ENCODE measurements at regions not wholly inside any gene's neighbourhood (a gene's known extent, or its start where the extent isn't known, plus 50 kb on each side); places are given as distances from the start of the nearest gene placed in this dataset.

GRCh38 chr2:107589079-107589491 is 237.6 kb upstream of the RGPD4 start:
- Histone ChIP-seq H3K9ac (no peak overlapping the region), H3K27ac (no peak overlapping the region), H3K9me3 (replicated peaks in 1 of 11) (peaks cover 0 to 6% (median 0%) of the 10 kb centered on the region in 11 experiments; a peak in 1 of 22 replicates), H3K4me3 (no peak overlapping the region), H3K36me3 (no peaks in the 10 kb centered on the region), H4K20me1 (no peaks in the 10 kb centered on the region), H3K27me3 (no peaks in the 10 kb centered on the region), H3K4me2 (peak overlapping the region in 4 of 11 experiments; percentile 6 to 25 (median 16); a peak in 2 of 22 replicates), H3K4me1 (peaks cover 19 to 48% (median 35%) of the 10 kb centered on the region in 10 experiments)
- no peak for TF ChIP-seq Cebpa-rat (IDR thresholded peaks at IDR 0.05)

GRCh38 chr2:107591561-107592279 is 235.0 kb upstream of the RGPD4 start:
- TF ChIP-seq Cebpa-rat (IDR thresholded peaks at IDR 0.05), result no peak
- peaks cover 19 to 48% (median 32%) of the 10 kb centered on the region in 10 experiments for H3K4me1 ChIP-seq
- H3K9ac ChIP-seq, result peak overlapping the region in 1 of 11 experiments; percentile 18; a peak in 1 of 22 replicates
- peaks cover 0 to 6% (median 0%) of the 10 kb centered on the region in 11 experiments; a peak in 1 of 22 replicates for H3K9me3 ChIP-seq (replicated peaks in 1 of 11)
- no peaks in the 10 kb centered on the region for H4K20me1 ChIP-seq
- H3K4me3 ChIP-seq, result 0 out of 20 replicates have a peak overlapping the region, but pooled peaks of 1 of the 10 experiments have one; percentile 1
- peak overlapping the region; percentile 2 to 53 (median 34); a peak in 16 of 22 replicates for H3K27ac ChIP-seq
- peak overlapping the region; percentile 57 to 83 (median 64) for H3K4me2 ChIP-seq
- H3K36me3 ChIP-seq, result no peaks in the 10 kb centered on the region
- no peaks in the 10 kb centered on the region for H3K27me3 ChIP-seq

GRCh38 chr2:107592280-107592624 is 234.4 kb upstream of the RGPD4 start:
- Histone ChIP-seq H3K27me3 (no peaks in the 10 kb centered on the region), H3K4me1 (peaks cover 19 to 48% (median 32%) of the 10 kb centered on the region in 10 experiments), H4K20me1 (no peaks in the 10 kb centered on the region), H3K9me3 (replicated peaks in 1 of 11) (peaks cover 0 to 6% (median 0%) of the 10 kb centered on the region in 11 experiments; a peak in 1 of 22 replicates), H3K4me2 (peak overlapping the region; percentile 57 to 83 (median 64)), H3K36me3 (no peaks in the 10 kb centered on the region), H3K9ac (peak overlapping the region in 1 of 11 experiments; percentile 18; a peak in 1 of 22 replicates), H3K4me3 (0 out of 20 replicates have a peak overlapping the region, but pooled peaks of 1 of the 10 experiments have one; percentile 1), H3K27ac (peak overlapping the region; percentile 2 to 53 (median 38); a peak in 16 of 22 replicates)
- TF ChIP-seq Cebpa-rat (IDR thresholded peaks at IDR 0.05), result no peak

GRCh38 chr2:107595285-107595684 is 231.4 kb upstream of the RGPD4 start:
- Histone ChIP-seq H3K4me1 (peaks cover 17 to 28% (median 21%) of the 10 kb centered on the region in 10 experiments), H4K20me1 (no peaks in the 10 kb centered on the region), H3K27me3 (no peaks in the 10 kb centered on the region), H3K27ac (no peak overlapping the region), H3K9me3 (replicated peaks in 1 of 11) (peaks cover 0 to 6% (median 0%) of the 10 kb centered on the region in 11 experiments; a peak in 1 of 22 replicates), H3K4me2 (no peak overlapping the region), H3K36me3 (no peaks in the 10 kb centered on the region), H3K4me3 (no peak overlapping the region), H3K9ac (no peak overlapping the region)
- no peak for TF ChIP-seq Cebpa-rat (IDR thresholded peaks at IDR 0.05)

GRCh38 chr2:107595749-107596148 is 230.9 kb upstream of the RGPD4 start:
- Histone ChIP-seq H3K4me2 (no peak overlapping the region), H3K9me3 (replicated peaks in 1 of 11) (peaks cover 0 to 6% (median 0%) of the 10 kb centered on the region in 11 experiments; a peak in 1 of 22 replicates), H3K27ac (no peak overlapping the region), H3K4me1 (peaks cover 17 to 24% (median 20%) of the 10 kb centered on the region in 10 experiments), H3K27me3 (no peaks in the 10 kb centered on the region), H3K4me3 (no peak overlapping the region), H4K20me1 (no peaks in the 10 kb centered on the region), H3K36me3 (no peaks in the 10 kb centered on the region), H3K9ac (no peak overlapping the region)
- TF ChIP-seq Cebpa-rat (IDR thresholded peaks at IDR 0.05), result no peak

- no peak overlapping the region for H3K4me2 ChIP-seq
- H3K27ac ChIP-seq, result no peak overlapping the region
- peaks cover 0 to 6% (median 0%) of the 10 kb centered on the region in 11 experiments; a peak in 1 of 22 replicates for H3K9me3 ChIP-seq (replicated peaks in 1 of 11)
- no peaks in the 10 kb centered on the region for H4K20me1 ChIP-seq
- no peak overlapping the region for H3K4me3 ChIP-seq
- no peaks in the 10 kb centered on the region for H3K36me3 ChIP-seq
- H3K27me3 ChIP-seq, result no peaks in the 10 kb centered on the region
- TF ChIP-seq Cebpa-rat (IDR thresholded peaks at IDR 0.05), result no peak
- no peak overlapping the region for H3K9ac ChIP-seq
- peaks cover 3 to 8% (median 6%) of the 10 kb centered on the region in 10 experiments for H3K4me1 ChIP-seq
These were observed 229.2 kb upstream of the RGPD4 start for GRCh38 chr2:107597507-107597906.

- Histone ChIP-seq H3K27ac (no peak overlapping the region), H3K4me1 (no peaks in the 10 kb centered on the region), H3K4me3 (no peak overlapping the region), H3K27me3 (no peaks in the 10 kb centered on the region), H3K9me3 (replicated peaks in 1 of 11) (no peaks in the 10 kb centered on the region), H3K9ac (no peak overlapping the region), H4K20me1 (no peaks in the 10 kb centered on the region), H3K4me2 (no peak overlapping the region), H3K36me3 (no peaks in the 10 kb centered on the region)
- TF ChIP-seq Cebpa-rat (IDR thresholded peaks at IDR 0.05), result no peak
These were observed 223.9 kb upstream of the RGPD4 start for GRCh38 chr2:107602801-107603200.

- H3K36me3 ChIP-seq, result no peaks in the 10 kb centered on the region
- H3K4me1 ChIP-seq, result no peaks in the 10 kb centered on the region
- H3K9ac ChIP-seq, result no peak overlapping the region
- H3K27ac ChIP-seq, result no peak overlapping the region
- H3K4me3 ChIP-seq, result no peak overlapping the region
- H3K27me3 ChIP-seq, result no peaks in the 10 kb centered on the region
- no peaks in the 10 kb centered on the region for H3K9me3 ChIP-seq (replicated peaks in 1 of 11)
- no peaks in the 10 kb centered on the region for H4K20me1 ChIP-seq
- H3K4me2 ChIP-seq, result no peak overlapping the region
- no peak for TF ChIP-seq Cebpa-rat (IDR thresholded peaks at IDR 0.05)
These were observed 219.6 kb upstream of the RGPD4 start for GRCh38 chr2:107607054-107607453.

GRCh38 chr2:107607473-107607872 is 219.2 kb upstream of the RGPD4 start:
- H4K20me1 ChIP-seq, result no peaks in the 10 kb centered on the region
- no peak overlapping the region for H3K4me2 ChIP-seq
- H3K27ac ChIP-seq, result no peak overlapping the region
- no peak overlapping the region for H3K4me3 ChIP-seq
- H3K4me1 ChIP-seq, result no peaks in the 10 kb centered on the region
- no peaks in the 10 kb centered on the region for H3K36me3 ChIP-seq
- H3K9ac ChIP-seq, result no peak overlapping the region
- no peaks in the 10 kb centered on the region for H3K27me3 ChIP-seq
- no peaks in the 10 kb centered on the region for H3K9me3 ChIP-seq (replicated peaks in 1 of 11)
- TF ChIP-seq Cebpa-rat (IDR thresholded peaks at IDR 0.05), result no peak

Data from BLaER1 treated with 17β-estradiol and CSF1 and Interleukin-3, amounts not matched to agents 10 nM and 100 nM (cell line).